ENCODE measurements at regions not wholly inside any gene's neighbourhood (a gene's known extent, or its start where the extent isn't known, plus 50 kb on each side); places are given as distances from the start of the nearest gene placed in this dataset.

DNA sequence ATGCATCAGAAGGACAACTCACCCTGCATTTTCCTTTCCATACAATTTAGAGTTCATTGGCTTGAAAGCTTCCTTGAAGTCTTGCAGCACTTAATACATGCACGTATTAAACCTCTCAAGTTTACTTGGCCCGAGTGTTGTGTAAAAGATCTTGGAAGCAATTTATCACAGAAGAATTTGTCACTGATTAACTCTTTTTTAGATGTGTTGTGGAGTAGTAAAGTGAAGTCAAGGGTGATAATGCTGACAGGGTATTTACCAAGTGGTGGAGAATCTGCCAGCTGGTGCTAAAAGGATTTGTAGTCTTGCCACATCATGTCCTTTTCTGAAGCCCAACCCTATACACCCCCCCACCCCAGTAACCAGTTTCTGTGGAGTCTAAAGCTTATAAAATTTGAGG lies 421.0 kb upstream of the MIR17HG start:
- Histone ChIP-seq H3K4me1 (ENCODE audit: insufficient read depth, low read length, poor library complexity, severe bottlenecking) (no peaks in the 10 kb centered on the region), H3K27me3 (replicated peaks; ENCODE audit: insufficient read depth, low read depth, low read length, poor library complexity) (no peaks in the 10 kb centered on the region), H3K36me3 (ENCODE audit: insufficient read depth, low read length, poor library complexity, severe bottlenecking) (no peaks in the 10 kb centered on the region), H3K4me3 (ENCODE audit: low read depth, low read length, poor library complexity, severe bottlenecking) (no peak overlapping the region), H3K9me3 (ENCODE audit: low read depth, low read length, poor library complexity, severe bottlenecking) (no peaks in the 10 kb centered on the region), H3K27ac (ENCODE audit: low read depth, low read length, poor library complexity, severe bottlenecking) (no peak overlapping the region)
- intact Hi-C loops (cut with micrococcal nuclease; ENCODE audit: unreplicated experiment), result no loop called here
- peak; percentile 7 for DNase-seq (ENCODE audit: low spot score)
- POLR2A ChIA-PET (ENCODE audit: low non-redundant PET), result no interaction called here
- no TSS peak for BruUV-seq (replicated peaks)
- CTCF ChIA-PET, result interaction anchor here (0.6 kb wide), 1 partner anchor 1349 kb away, joined by 3 read pairs; no protein-coding TSS in a partner anchor
- TF ChIP-seq EZH2 (IDR thresholded peaks at IDR 0.05; ENCODE audit: borderline replicate concordance, low read depth, low read length, poor library complexity, severe bottlenecking), result no peak
- TF ChIP-seq, protein P1, sequence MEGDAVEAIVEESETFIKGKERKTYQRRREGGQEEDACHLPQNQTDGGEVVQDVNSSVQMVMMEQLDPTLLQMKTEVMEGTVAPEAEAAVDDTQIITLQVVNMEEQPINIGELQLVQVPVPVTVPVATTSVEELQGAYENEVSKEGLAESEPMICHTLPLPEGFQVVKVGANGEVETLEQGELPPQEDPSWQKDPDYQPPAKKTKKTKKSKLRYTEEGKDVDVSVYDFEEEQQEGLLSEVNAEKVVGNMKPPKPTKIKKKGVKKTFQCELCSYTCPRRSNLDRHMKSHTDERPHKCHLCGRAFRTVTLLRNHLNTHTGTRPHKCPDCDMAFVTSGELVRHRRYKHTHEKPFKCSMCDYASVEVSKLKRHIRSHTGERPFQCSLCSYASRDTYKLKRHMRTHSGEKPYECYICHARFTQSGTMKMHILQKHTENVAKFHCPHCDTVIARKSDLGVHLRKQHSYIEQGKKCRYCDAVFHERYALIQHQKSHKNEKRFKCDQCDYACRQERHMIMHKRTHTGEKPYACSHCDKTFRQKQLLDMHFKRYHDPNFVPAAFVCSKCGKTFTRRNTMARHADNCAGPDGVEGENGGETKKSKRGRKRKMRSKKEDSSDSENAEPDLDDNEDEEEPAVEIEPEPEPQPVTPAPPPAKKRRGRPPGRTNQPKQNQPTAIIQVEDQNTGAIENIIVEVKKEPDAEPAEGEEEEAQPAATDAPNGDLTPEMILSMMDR (conservative IDR thresholded peaks at IDR 0.05; ENCODE audit: low read depth, low read length), result no peak

DNA sequence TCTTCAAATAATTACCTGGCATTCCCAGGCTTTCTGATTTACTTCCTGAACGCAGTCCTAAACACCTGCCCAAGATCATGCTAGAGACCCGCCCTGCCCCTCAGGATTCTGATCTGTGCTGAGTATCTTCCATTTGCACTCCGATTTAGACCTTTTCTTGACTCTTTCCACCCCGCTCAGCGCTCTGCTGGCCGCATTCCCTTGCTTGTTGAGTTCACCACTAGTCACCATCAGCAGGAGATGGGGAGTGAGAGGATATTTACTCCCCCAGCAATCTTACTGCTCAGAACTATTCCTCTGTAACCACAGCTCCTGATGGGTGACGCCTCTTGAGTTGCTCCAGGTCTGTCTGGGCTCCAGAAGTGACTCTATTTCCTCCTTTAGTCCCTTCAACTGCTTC lies 419.4 kb upstream of the MIR17HG start:
- H3K27me3 ChIP-seq (replicated peaks; ENCODE audit: insufficient read depth, low read depth, low read length, poor library complexity), result no peaks in the 10 kb centered on the region
- no peak overlapping the region for H3K4me3 ChIP-seq (ENCODE audit: low read depth, low read length, poor library complexity, severe bottlenecking)
- no TSS peak for BruUV-seq (replicated peaks)
- no peaks in the 10 kb centered on the region for H3K4me1 ChIP-seq (ENCODE audit: insufficient read depth, low read length, poor library complexity, severe bottlenecking)
- POLR2A ChIA-PET (ENCODE audit: low non-redundant PET), result no interaction called here
- CTCF ChIA-PET, result no interaction called here
- no peak for DNase-seq (ENCODE audit: low spot score)
- no peaks in the 10 kb centered on the region for H3K36me3 ChIP-seq (ENCODE audit: insufficient read depth, low read length, poor library complexity, severe bottlenecking)
- no peaks in the 10 kb centered on the region for H3K9me3 ChIP-seq (ENCODE audit: low read depth, low read length, poor library complexity, severe bottlenecking)
- intact Hi-C loops (cut with micrococcal nuclease; ENCODE audit: unreplicated experiment), result no loop called here
- no peak overlapping the region for H3K27ac ChIP-seq (ENCODE audit: low read depth, low read length, poor library complexity, severe bottlenecking)
- TF ChIP-seq, protein P1 (conservative IDR thresholded peaks at IDR 0.05; ENCODE audit: low read depth, low read length), result no peak
- no peak for TF ChIP-seq EZH2 (IDR thresholded peaks at IDR 0.05; ENCODE audit: borderline replicate concordance, low read depth, low read length, poor library complexity, severe bottlenecking)

DNA sequence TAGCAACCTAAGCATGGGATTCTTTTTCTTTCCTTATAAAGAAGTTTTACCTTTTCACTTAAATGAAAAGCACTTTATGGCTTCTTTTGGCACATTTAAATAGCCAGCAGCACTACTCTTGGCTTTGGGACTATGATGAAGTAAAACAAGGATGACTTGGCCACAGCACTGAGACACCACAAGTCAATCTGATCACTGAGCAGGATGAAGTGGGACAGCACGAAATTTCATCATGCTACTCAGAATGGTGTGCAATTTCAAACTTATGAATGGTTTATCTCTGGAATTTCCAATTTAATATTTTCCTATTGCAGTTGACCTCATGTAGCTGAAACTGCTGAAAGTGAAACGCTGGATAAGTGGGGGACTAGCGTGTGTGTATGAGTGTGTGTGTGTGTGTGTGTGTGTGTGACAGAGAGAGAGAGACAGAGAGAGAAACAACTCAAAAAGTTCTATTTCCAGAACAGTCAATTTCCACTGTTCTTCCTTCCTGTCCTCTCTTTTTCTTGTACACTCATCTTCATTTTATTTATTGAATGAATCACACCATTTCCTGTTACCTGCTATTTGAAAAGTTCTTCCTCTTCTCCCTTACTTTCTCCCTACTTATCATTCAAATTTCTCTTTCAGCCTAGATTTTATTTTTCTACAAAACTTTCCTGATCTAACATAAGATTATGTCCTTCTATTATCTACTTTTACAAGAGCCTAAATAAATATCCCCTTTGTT lies 414.2 kb upstream of the MIR17HG start:
- TF ChIP-seq, protein P1 (conservative IDR thresholded peaks at IDR 0.05; ENCODE audit: low read depth, low read length), result no peak
- TF ChIP-seq EZH2 (IDR thresholded peaks at IDR 0.05; ENCODE audit: borderline replicate concordance, low read depth, low read length, poor library complexity, severe bottlenecking), result no peak
- no peaks in the 10 kb centered on the region for H3K4me1 ChIP-seq (ENCODE audit: insufficient read depth, low read length, poor library complexity, severe bottlenecking)
- DNase-seq (ENCODE audit: low spot score), result peak; percentile 15
- ChIA-PET CTCF (no interaction called here), POLR2A (ENCODE audit: low non-redundant PET) (no interaction called here)
- BruUV-seq (replicated peaks), result no TSS peak
- intact Hi-C loops (cut with micrococcal nuclease; ENCODE audit: unreplicated experiment), result no loop called here
- no peaks in the 10 kb centered on the region for H3K9me3 ChIP-seq (ENCODE audit: low read depth, low read length, poor library complexity, severe bottlenecking)
- H3K27me3 ChIP-seq (replicated peaks; ENCODE audit: insufficient read depth, low read depth, low read length, poor library complexity), result no peaks in the 10 kb centered on the region
- no peak overlapping the region for H3K27ac ChIP-seq (ENCODE audit: low read depth, low read length, poor library complexity, severe bottlenecking)
- no peak overlapping the region for H3K4me3 ChIP-seq (ENCODE audit: low read depth, low read length, poor library complexity, severe bottlenecking)
- no peaks in the 10 kb centered on the region for H3K36me3 ChIP-seq (ENCODE audit: insufficient read depth, low read length, poor library complexity, severe bottlenecking)

Measured in A673 (cell line).